ENCODE measurements at regions not wholly inside any gene's neighbourhood (a gene's known extent, or its start where the extent isn't known, plus 50 kb on each side); places are given as distances from the start of the nearest gene placed in this dataset.

GRCh38 chr7:81439591-81439990, 330.3 kb downstream of the HGF start:
- TF ChIP-seq, protein P1, sequence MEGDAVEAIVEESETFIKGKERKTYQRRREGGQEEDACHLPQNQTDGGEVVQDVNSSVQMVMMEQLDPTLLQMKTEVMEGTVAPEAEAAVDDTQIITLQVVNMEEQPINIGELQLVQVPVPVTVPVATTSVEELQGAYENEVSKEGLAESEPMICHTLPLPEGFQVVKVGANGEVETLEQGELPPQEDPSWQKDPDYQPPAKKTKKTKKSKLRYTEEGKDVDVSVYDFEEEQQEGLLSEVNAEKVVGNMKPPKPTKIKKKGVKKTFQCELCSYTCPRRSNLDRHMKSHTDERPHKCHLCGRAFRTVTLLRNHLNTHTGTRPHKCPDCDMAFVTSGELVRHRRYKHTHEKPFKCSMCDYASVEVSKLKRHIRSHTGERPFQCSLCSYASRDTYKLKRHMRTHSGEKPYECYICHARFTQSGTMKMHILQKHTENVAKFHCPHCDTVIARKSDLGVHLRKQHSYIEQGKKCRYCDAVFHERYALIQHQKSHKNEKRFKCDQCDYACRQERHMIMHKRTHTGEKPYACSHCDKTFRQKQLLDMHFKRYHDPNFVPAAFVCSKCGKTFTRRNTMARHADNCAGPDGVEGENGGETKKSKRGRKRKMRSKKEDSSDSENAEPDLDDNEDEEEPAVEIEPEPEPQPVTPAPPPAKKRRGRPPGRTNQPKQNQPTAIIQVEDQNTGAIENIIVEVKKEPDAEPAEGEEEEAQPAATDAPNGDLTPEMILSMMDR (IDR thresholded peaks at IDR 0.05) = no peak
- no peak for TF ChIP-seq POLR2A (IDR thresholded peaks at IDR 0.05)

Measured in suprapubic skin (tissue), 3 donors.